Spleen (tissue), 11 donors: ENCODE measurements at regions not wholly inside any gene's neighbourhood (a gene's known extent, or its start where the extent isn't known, plus 50 kb on each side); places are given as distances from the start of the nearest gene placed in this dataset.

Experiments used
- DNase-seq: peaks from one replicate; pipeline ENCODE4 v3.0.0-alpha.2; 2020
- H3K27ac ChIP-seq, 8 donors: fragments of 200-600 bp; sonication (generic) in 7 of 8; 1 replicate in 4 of 8; 2 replicates in 4 of 8; pipeline versions ENCODE4 v1.5.0 to v1.8.0; 2016 to 2021; ENCODE audit warnings: inconsistent platforms in 4 of 8, mild to moderate bottlenecking in 4 of 8, moderate library complexity in 1 of 8
- H3K27me3 ChIP-seq, 7 donors: fragments of 200-600 bp; sonication (generic) in 6 of 7; replicated peaks in 1 of 7; 1 replicate in 4 of 7; 2 replicates in 3 of 7; pipeline versions ENCODE4 v1.5.0 to v1.8.0; 2016 to 2021; ENCODE audit warnings: inconsistent platforms in 3 of 7, mild to moderate bottlenecking in 1 of 7
- H3K36me3 ChIP-seq, 6 donors: fragments of 200-600 bp; sonication (generic) in 5 of 6; 1 replicate in 4 of 6; 2 replicates in 2 of 6; pipeline versions ENCODE4 v1.5.0 to v1.8.0; 2016 to 2021; ENCODE audit warnings: inconsistent platforms in 2 of 6
- H3K4me1 ChIP-seq, 6 donors: fragments of 200-600 bp; sonication (generic) in 5 of 6; 1 replicate in 3 of 6; 2 replicates in 3 of 6; pipeline versions ENCODE4 v1.5.0 to v1.8.0; 2016 to 2021; ENCODE audit warnings: inconsistent platforms in 3 of 6
- H3K4me3 ChIP-seq, 8 donors: fragments of 200-600 bp; sonication (generic) in 7 of 8; 1 replicate in 4 of 8; 2 replicates in 4 of 8; pipeline versions ENCODE4 v1.5.0 to v1.8.0; 2016 to 2021; ENCODE audit warnings: inconsistent platforms in 4 of 8, mild to moderate bottlenecking in 4 of 8, moderate library complexity in 2 of 8
- H3K9me3 ChIP-seq, 8 donors: fragments of 200-600 bp; sonication (generic) in 7 of 8; 1 replicate in 4 of 8; 2 replicates in 4 of 8; pipeline versions ENCODE4 v1.5.0 to v1.8.0; 2016 to 2021; ENCODE audit warnings: inconsistent platforms in 4 of 8
- CTCF ChIP-seq, 11 experiments: fragments of 200-600 bp in 7 of 11; fragments of 450-650 bp in 4 of 11; sonication (generic) in 4 of 11; IDR thresholded peaks in 8 of 11; conservative IDR thresholded peaks in 3 of 11; 1 replicate in 7 of 11; 2 replicates in 4 of 11; pipeline versions ENCODE4 v1.4.0 to v1.8.0; 2016 to 2021; ENCODE audit warnings: antibody characterized with exemption in 11 of 11, inconsistent platforms in 4 of 11, mild to moderate bottlenecking in 1 of 11
- POLR2A ChIP-seq, 3 donors: fragments of 450-650 bp; IDR thresholded peaks; one replicate each; pipeline ENCODE4 v1.5.1; 2017; ENCODE audit warnings: antibody characterized with exemption in 3 of 3, mild to moderate bottlenecking in 1 of 3
- POLR2AphosphoS5 ChIP-seq, 3 donors: sonication (generic); formaldehyde crosslinking; IDR thresholded peaks; one replicate each; pipeline ENCODE4 v1.5.1; 2017; ENCODE audit warnings: antibody characterized with exemption in 3 of 3
- WGBS, 5 donors: extraction: QIAGEN DNeasy Blood & Tissue Kit in 3 of 5; methylation state at CpG; one replicate each; pipeline versions ENCODE4 v1.1.5 to v1.1.7; 2013 to 2018; 5-methylcytosine and 5-hydroxymethylcytosine counted together
- intact Hi-C: fragments of 100-400 bp; cut with DNase I; formaldehyde crosslinking; loops from one replicate; pipeline ENCODE4 v1.15.0; 2023; ENCODE audit warnings: low total_unique reads
- donor health status: healthy with polysubstance abuse.
- donor health status: DM: no; HTN: no; CAD: no; lungs with moderate emphysema.
- donor health status: DM: no; HTN: no; CAD: no.
- donor health status: Bipolar disorder and iron deficiency.
- donor health status: healthy.
- donor health status: DM: no; HTN: no; CAD: no.
- donor health status: DM: yes; HTN: yes; CAD: no.

GRCh38 chr5:145324101-145324500, 511.0 kb downstream of the PRELID2 start:
- no peak for DNase-seq
- WGBS, 5 donors = 75 to 91% (median 85%) methylated on average over 1 of the region's 1 CpG

GRCh38 chr5:145316282-145316681, 518.9 kb downstream of the PRELID2 start:
- Histone ChIP-seq H3K27ac (no peak overlapping the region), H3K9me3 (peaks cover 0 to 23% (median 9%) of the 10 kb centered on the region in 8 donors), H3K4me3 (no peak overlapping the region), H3K36me3 (no peaks in the 10 kb centered on the region), H3K4me1 (no peaks in the 10 kb centered on the region), H3K27me3 (no peaks in the 10 kb centered on the region)
- 86 to 97% (median 92%) methylated on average over 2 of the region's 2 CpGs for WGBS, 5 donors
- no peak for TF ChIP-seq POLR2A (IDR thresholded peaks at IDR 0.05)
- no peak for TF ChIP-seq CTCF (IDR thresholded peaks at IDR 0.05 in 8 of 11, conservative IDR thresholded peaks at IDR 0.05 in 3 of 11)
- TF ChIP-seq POLR2AphosphoS5 (IDR thresholded peaks at IDR 0.05) = no peak
- intact Hi-C loops = no loop called here
- DNase-seq = no peak

More at GRCh38 chr5:145324101-145324500, 511.0 kb downstream of the PRELID2 start:
- H3K27ac ChIP-seq = no peak overlapping the region
- TF ChIP-seq POLR2A (IDR thresholded peaks at IDR 0.05) = no peak
- TF ChIP-seq POLR2AphosphoS5 (IDR thresholded peaks at IDR 0.05) = no peak
- no peak for TF ChIP-seq CTCF (IDR thresholded peaks at IDR 0.05 in 8 of 11, conservative IDR thresholded peaks at IDR 0.05 in 3 of 11)
- no peaks in the 10 kb centered on the region for H3K36me3 ChIP-seq
- H3K9me3 ChIP-seq = peaks cover 0 to 36% (median 18%) of the 10 kb centered on the region in 8 donors
- no peaks in the 10 kb centered on the region for H3K4me1 ChIP-seq
- H3K27me3 ChIP-seq = no peaks in the 10 kb centered on the region
- intact Hi-C loops = no loop called here
- no peak overlapping the region for H3K4me3 ChIP-seq

GRCh38 chr5:145307866-145308382, 527.2 kb downstream of the PRELID2 start:
- H3K4me3 ChIP-seq = no peak overlapping the region
- TF ChIP-seq CTCF (IDR thresholded peaks at IDR 0.05 in 8 of 11, conservative IDR thresholded peaks at IDR 0.05 in 3 of 11) (no peak), POLR2A (IDR thresholded peaks at IDR 0.05) (no peak), POLR2AphosphoS5 (IDR thresholded peaks at IDR 0.05) (no peak)
- 70 to 84% (median 79%) methylated on average over 6 of the region's 6 CpGs for WGBS, 5 donors
- H3K27me3 ChIP-seq = no peaks in the 10 kb centered on the region
- no peaks in the 10 kb centered on the region for H3K36me3 ChIP-seq
- no peaks in the 10 kb centered on the region for H3K4me1 ChIP-seq
- DNase-seq = no peak
- no peak overlapping the region for H3K27ac ChIP-seq
- peaks cover 0 to 5% (median 0%) of the 10 kb centered on the region in 8 donors for H3K9me3 ChIP-seq
- intact Hi-C loops = no loop called here

- no peaks in the 10 kb centered on the region for H3K27me3 ChIP-seq
- H3K4me3 ChIP-seq = no peak overlapping the region
- no peaks in the 10 kb centered on the region for H3K36me3 ChIP-seq
- H3K4me1 ChIP-seq = no peaks in the 10 kb centered on the region
- no peak for DNase-seq
- no peak overlapping the region for H3K27ac ChIP-seq
- TF ChIP-seq CTCF (IDR thresholded peaks at IDR 0.05 in 8 of 11, conservative IDR thresholded peaks at IDR 0.05 in 3 of 11) (no peak), POLR2A (IDR thresholded peaks at IDR 0.05) (no peak), POLR2AphosphoS5 (IDR thresholded peaks at IDR 0.05) (no peak)
- intact Hi-C loops = no loop called here
- H3K9me3 ChIP-seq = peaks cover 0 to 7% (median 4%) of the 10 kb centered on the region in 8 donors
- WGBS, 5 donors = 70 to 87% (median 74%) methylated on average over 1 of the region's 1 CpG
Measured at GRCh38 chr5:145295236-145295835, 539.8 kb downstream of the PRELID2 start.
